ENCODE measurements at regions not wholly inside any gene's neighbourhood (a gene's known extent, or its start where the extent isn't known, plus 50 kb on each side); places are given as distances from the start of the nearest gene placed in this dataset.
A peak's percentile ranks its signal among the peaks of the same experiment; 100 is the strongest.

- no peak for DNase-seq (ENCODE audit: low read depth)
Observed at GRCh38 chr17:34174496-34174895, 80.6 kb upstream of the CCL2 start.

- no peak for DNase-seq (ENCODE audit: low read depth)
Observed at GRCh38 chr17:34176440-34176839, 78.6 kb upstream of the CCL2 start.

GRCh38 chr17:34177642-34178041 is 77.4 kb upstream of the CCL2 start:
- DNase-seq (ENCODE audit: low read depth), result peak; percentile 75

- peak; percentile 30 for DNase-seq (ENCODE audit: low read depth)
Observed at GRCh38 chr17:34178092-34178491, 77.0 kb upstream of the CCL2 start.

- no peak for DNase-seq (ENCODE audit: low read depth)
Observed at GRCh38 chr17:34182036-34182803, 72.9 kb upstream of the CCL2 start.

- DNase-seq (ENCODE audit: low read depth), result no peak
Observed at GRCh38 chr17:34195987-34196386, 59.1 kb upstream of the CCL2 start.

- no peak for DNase-seq (ENCODE audit: low read depth)
Observed at GRCh38 chr17:34198519-34198918, 56.6 kb upstream of the CCL2 start.

GRCh38 chr17:34199454-34199853 is 55.6 kb upstream of the CCL2 start:
- DNase-seq (ENCODE audit: low read depth), result no peak

- peak; percentile 70 for DNase-seq (ENCODE audit: low read depth)
Observed at GRCh38 chr17:34199932-34200534, 55.1 kb upstream of the CCL2 start.

- DNase-seq (ENCODE audit: low read depth), result no peak
Observed at GRCh38 chr17:34201225-34201624, 53.9 kb upstream of the CCL2 start.

- no peak for DNase-seq (ENCODE audit: low read depth)
Observed at GRCh38 chr17:34201767-34202166, 53.3 kb upstream of the CCL2 start.

GRCh38 chr17:34203018-34203638 is 52.0 kb upstream of the CCL2 start:
- DNase-seq (ENCODE audit: low read depth), result no peak

- DNase-seq (ENCODE audit: low read depth), result no peak
Observed at GRCh38 chr17:34204402-34204801, 50.7 kb upstream of the CCL2 start.

Data from M059J (cell line).